WTC11 (cell line): ENCODE measurements at regions not wholly inside any gene's neighbourhood (a gene's known extent, or its start where the extent isn't known, plus 50 kb on each side); places are given as distances from the start of the nearest gene placed in this dataset.

ENCODE experiments used
- ATAC-seq: fragments of 200-7000 bp; cut with Tn5 transposase; 2 replicates; pipeline ENCODE4 v1.10.0; 2021; ENCODE audit warnings: mild to moderate bottlenecking, moderate library complexity
- CTCF ChIA-PET: fragments of 300-600 bp; sonication (Branson Sonifier 250); formaldehyde crosslinking; loops from one replicate; lab custom pipeline; 2021; ENCODE audit warnings: antibody characterized with exemption; lab: Charles Lee
- POLR2A ChIA-PET: fragments of 350-600 bp; sonication (Branson Sonifier 250); formaldehyde crosslinking; loops from one replicate; lab custom pipeline; 2021; ENCODE audit warnings: antibody characterized with exemption; lab: Charles Lee
- DNase-seq: peaks from one replicate; pipeline ENCODE4 v3.0.0; 2021; ENCODE audit warnings: low spot score
- H3K27ac Mint-ChIP-seq: 2 replicates; pipeline ENCODE4 v1.8.0; 2021; ENCODE audit warnings: mixed read lengths
- H3K27me3 Mint-ChIP-seq: 2 replicates; pipeline ENCODE4 v1.8.0; 2021; ENCODE audit warnings: low read depth, mild to moderate bottlenecking, moderate library complexity, mixed read lengths
- H3K36me3 Mint-ChIP-seq: 2 replicates; pipeline ENCODE4 v1.8.0; 2021; ENCODE audit warnings: mixed read lengths
- H3K4me1 Mint-ChIP-seq: 2 replicates; pipeline ENCODE4 v1.8.0; 2022; ENCODE audit warnings: mixed read lengths
- H3K4me3 Mint-ChIP-seq: 2 replicates; pipeline ENCODE4 v1.8.0; 2021; ENCODE audit warnings: mild to moderate bottlenecking, moderate library complexity, mixed read lengths
- H3K9me3 Mint-ChIP-seq: 2 replicates; pipeline ENCODE4 v1.8.0; 2021; ENCODE audit warnings: mixed read lengths
- ARID4B ChIP-seq: sonication (generic); formaldehyde crosslinking; IDR thresholded peaks from 2 replicates; pipeline ENCODE4 v1.8.0; 2023; ENCODE audit warnings: missing genetic modification reagents, mild to moderate bottlenecking, borderline replicate concordance
- CREB1 ChIP-seq: sonication (generic); formaldehyde crosslinking; IDR thresholded peaks from 2 replicates; pipeline ENCODE4 v1.8.0; 2023; ENCODE audit warnings: mild to moderate bottlenecking, missing genetic modification reagents
- CREM ChIP-seq: sonication (generic); formaldehyde crosslinking; IDR thresholded peaks from 2 replicates; pipeline ENCODE4 v1.8.1; 2022; ENCODE audit warnings: mild to moderate bottlenecking, missing genetic modification reagents, moderate library complexity
- ERG ChIP-seq: fragments of 250-450 bp; sonication (Bioruptor Pico); IDR thresholded peaks from 2 replicates; pipeline ENCODE4 v1.8.0; 2021; ENCODE audit warnings: mild to moderate bottlenecking
- GABPB1 ChIP-seq: sonication (generic); formaldehyde crosslinking; IDR thresholded peaks from 2 replicates; pipeline ENCODE4 v1.8.1; 2023; ENCODE audit warnings: mild to moderate bottlenecking, missing genetic modification reagents
- GTF2I ChIP-seq: fragments of 250-450 bp; sonication (Bioruptor Pico); conservative IDR thresholded peaks from 2 replicates; pipeline ENCODE4 v1.4.0; 2021; ENCODE audit warnings: mild to moderate bottlenecking
- IRF2 ChIP-seq: sonication (generic); formaldehyde crosslinking; IDR thresholded peaks from 2 replicates; pipeline ENCODE4 v1.8.0; 2022; ENCODE audit warnings: low read depth, missing genetic modification reagents, borderline replicate concordance
- NFATC4 ChIP-seq: fragments of 250-450 bp; sonication (Bioruptor Pico); IDR thresholded peaks from 2 replicates; pipeline ENCODE4 v1.9.0; 2021; ENCODE audit warnings: mild to moderate bottlenecking
- NFE2L1 ChIP-seq: sonication (generic); formaldehyde crosslinking; IDR thresholded peaks from 2 replicates; pipeline ENCODE4 v1.8.1; 2023; ENCODE audit warnings: missing genetic modification reagents
- OVOL2 ChIP-seq: fragments of 250-450 bp; sonication (Bioruptor Pico); IDR thresholded peaks from 2 replicates; pipeline ENCODE4 v1.9.0; 2021; ENCODE audit warnings: mild to moderate bottlenecking, borderline replicate concordance
- PREB ChIP-seq: sonication (generic); formaldehyde crosslinking; IDR thresholded peaks from 2 replicates; pipeline ENCODE4 v1.8.1; 2022; ENCODE audit warnings: mild to moderate bottlenecking, missing genetic modification reagents, moderate library complexity, borderline replicate concordance
- RELA ChIP-seq: sonication (generic); formaldehyde crosslinking; IDR thresholded peaks from 2 replicates; pipeline ENCODE4 v1.8.1; 2022; ENCODE audit warnings: missing genetic modification reagents, mild to moderate bottlenecking, borderline replicate concordance
- SMAD4 ChIP-seq: sonication (generic); formaldehyde crosslinking; IDR thresholded peaks from 2 replicates; pipeline ENCODE4 v1.8.0; 2022; ENCODE audit warnings: mild to moderate bottlenecking, missing genetic modification reagents
- USF1 ChIP-seq: sonication (generic); formaldehyde crosslinking; IDR thresholded peaks from 2 replicates; pipeline ENCODE4 v1.8.0; 2022; ENCODE audit warnings: mild to moderate bottlenecking, missing genetic modification reagents
- ZBTB21 ChIP-seq: sonication (generic); formaldehyde crosslinking; IDR thresholded peaks from 2 replicates; pipeline ENCODE4 v1.8.1; 2023; ENCODE audit warnings: mild to moderate bottlenecking, missing genetic modification reagents, borderline replicate concordance
- ZBTB43 ChIP-seq: sonication (generic); formaldehyde crosslinking; IDR thresholded peaks from 2 replicates; pipeline ENCODE4 v1.8.1; 2023; ENCODE audit warnings: mild to moderate bottlenecking, missing genetic modification reagents

GRCh38 chr1:201697174-201697573 lies 131.8 kb upstream of the IPO9 start (continued):
- TF ChIP-seq PREB (CRISPR knock-in tag) (no peak), OVOL2 (CRISPR knock-in tag) (no peak), SMAD4 (CRISPR knock-in tag) (no peak), CREB1 (CRISPR knock-in tag) (no peak), NFATC4 (no peak), GABPB1 (CRISPR knock-in tag) (no peak), NFE2L1 (no peak), ERG (CRISPR knock-in tag) (no peak), ZBTB43 (CRISPR knock-in tag) (no peak), ARID4B (CRISPR knock-in tag) (no peak), RELA (CRISPR knock-in tag) (no peak)

GRCh38 chr1:201701831-201702230 lies 127.1 kb upstream of the IPO9 start:
- peaks cover 27% of the 10 kb centered on the region for H3K4me1 Mint-ChIP-seq
- TF ChIP-seq GTF2I (CRISPR knock-in tag) (peak; percentile 55; the same call in 1 of the 2 replicates), ZBTB21 (no peak)
- TF ChIP-seq, all 79 proteins: peak for 1
- ChIA-PET POLR2A (no interaction called here), CTCF (interaction anchor here (3.8 to 15.4 kb wide), 3 partner anchors 90 to 220 kb away, joined by 26 to 378 read pairs (median 155); no protein-coding TSS in a partner anchor)
- no peak overlapping the region for H3K4me3 Mint-ChIP-seq
- no peak for ATAC-seq
- H3K9me3 Mint-ChIP-seq, result peaks cover 10% of the 10 kb centered on the region
- H3K27me3 Mint-ChIP-seq, result no peaks in the 10 kb centered on the region; the same call in 1 of the 2 replicates
- H3K36me3 Mint-ChIP-seq, result peaks cover 14% of the 10 kb centered on the region
- no peak overlapping the region for H3K27ac Mint-ChIP-seq
- DNase-seq, result no peak

- TF ChIP-seq USF1 (peak; percentile 19; the same call in 1 of the 2 replicates), IRF2 (CRISPR knock-in tag) (no peak), CREM (CRISPR knock-in tag) (no peak), OVOL2 (CRISPR knock-in tag) (no peak)
- H3K4me1 Mint-ChIP-seq, result peaks cover 25% of the 10 kb centered on the region
- H3K27ac Mint-ChIP-seq, result no peak overlapping the region
- H3K9me3 Mint-ChIP-seq, result peaks cover 10% of the 10 kb centered on the region
- ATAC-seq (peak; percentile 74), DNase-seq (peak; percentile 69)
- ChIA-PET CTCF (interaction anchor here (0.7 to 15.4 kb wide), 25 partner anchors 9 to 326 kb away, joined by 3 to 378 read pairs (median 8); no protein-coding TSS in a partner anchor), POLR2A (interaction anchor here (1.5 kb wide), 1 partner anchor 108 kb away, joined by 4 read pairs; no protein-coding TSS in a partner anchor)
- H3K36me3 Mint-ChIP-seq, result peaks cover 14% of the 10 kb centered on the region
- no peaks in the 10 kb centered on the region for H3K27me3 Mint-ChIP-seq
- H3K4me3 Mint-ChIP-seq, result no peak overlapping the region
Measured at GRCh38 chr1:201702936-201703335, 126.0 kb upstream of the IPO9 start.
